ENCODE measurements at regions not wholly inside any gene's neighbourhood (a gene's known extent, or its start where the extent isn't known, plus 50 kb on each side); places are given as distances from the start of the nearest gene placed in this dataset.

- Histone ChIP-seq H4K5ac (ENCODE audit: low read depth, low read length) (peak overlapping the region; percentile 92; the same call in 1 of the 2 replicates), H4K8ac (ENCODE audit: low read depth in 2 of 2, low read length in 2 of 2) (0 out of 4 replicates have a peak overlapping the region, but pooled peaks of 1 of the 2 experiments have one; percentile 31), H3K36me3 (ENCODE audit: control insufficient read depth, insufficient read depth, low read length) (no peaks in the 10 kb centered on the region), H2AFZ (replicated peaks; ENCODE audit: low read length, poor library complexity) (no peak overlapping the region), H3K4me1 (ENCODE audit: control insufficient read depth, insufficient read depth, low read length) (peaks cover 13% of the 10 kb centered on the region), H3K23ac (ENCODE audit: low read depth, low read length) (no peak overlapping the region), H3K56ac (ENCODE audit: extremely low read depth, insufficient read depth, low read length) (no peak overlapping the region), H4K91ac (ENCODE audit: insufficient read depth, low read depth, low read length) (peak overlapping the region; percentile 71; the same call in 1 of the 2 replicates), H3K27ac (ENCODE audit: insufficient read depth, low read length) (no peak overlapping the region), H3K9ac (ENCODE audit: low read depth, low read length) (no peak overlapping the region), H2BK15ac (ENCODE audit: low read depth, low read length) (peak overlapping the region; percentile 54; the same call in 2 of the 3 replicates), H3K4ac (ENCODE audit: low read depth, low read length) (peak overlapping the region; percentile 44), H3K79me1 (ENCODE audit: low read depth in 1 of 2, low read length in 2 of 2) (no peaks in the 10 kb centered on the region), H4K20me1 (ENCODE audit: insufficient read depth, low read length) (no peaks in the 10 kb centered on the region), H2BK20ac (ENCODE audit: low read depth, low read length) (peak overlapping the region; percentile 80), H2AK9ac (replicated peaks; ENCODE audit: low read depth, low read length, poor library complexity) (no peak overlapping the region), H2BK5ac (ENCODE audit: low read depth, low read length, poor library complexity, severe bottlenecking) (peak overlapping the region; percentile 73), H3K27me3 (ENCODE audit: control insufficient read depth, insufficient read depth, low read length) (no peaks in the 10 kb centered on the region), H3K9me1 (ENCODE audit: insufficient read depth, low read length) (peaks cover 6% of the 10 kb centered on the region; the same call in 1 of the 2 replicates), H3K4me3 (ENCODE audit: insufficient read depth, low read depth, low read length) (no peak overlapping the region), H2AK5ac (ENCODE audit: low read depth, low read length) (peak overlapping the region; percentile 87), H3K4me2 (ENCODE audit: low read depth, low read length) (no peak overlapping the region), H3K9me3 (ENCODE audit: control insufficient read depth, insufficient read depth, low read length) (peaks cover 11% of the 10 kb centered on the region), H2BK120ac (ENCODE audit: low read depth, low read length) (peak overlapping the region; percentile 60), H3K14ac (replicated peaks; ENCODE audit: low read depth, low read length) (0 out of 2 replicates have a peak overlapping the region, but pooled peaks have one; percentile 5), H3K18ac (ENCODE audit: low read depth, low read length) (peak overlapping the region; percentile 69; the same call in 1 of the 2 replicates)
- BruUV-seq (replicated peaks): no TSS peak
- ChIA-PET POLR2A (ENCODE audit: unreplicated experiment) (no interaction called here), CTCF (interaction anchor here (1.0 kb wide), 1 partner anchor 102 kb away, joined by 4 read pairs; no protein-coding TSS in a partner anchor)
- ATAC-seq (ENCODE audit: low read depth) (no peak), DNase-seq (no peak)
- no CpG with 5 or more reads among the region's 2 CpGs for WGBS, 2 experiments (ENCODE audit: extremely low coverage in 2 of 2, insufficient read length in 1 of 2)
- dilution Hi-C loops (cut with HindIII; ENCODE audit: low sequenced_read_pairs, unreplicated experiment) (no loop called here), intact Hi-C loops (cut with micrococcal nuclease) (no loop called here), in situ Hi-C loops (cut with MboI; ENCODE audit: low sequenced_read_pairs) (no loop called here)
- no peak for TF ChIP-seq USF2 (IDR thresholded peaks at IDR 0.05; ENCODE audit: low read depth, low read length)
- no peak for TF ChIP-seq RAD21 (IDR thresholded peaks at IDR 0.05; ENCODE audit: low read length)
- no peak for TF ChIP-seq NFE2L2 (IDR thresholded peaks at IDR 0.05; ENCODE audit: low read depth, low read length)
- no peak for TF ChIP-seq BHLHE40 (IDR thresholded peaks at IDR 0.05; ENCODE audit: low read depth, low read length)
- TF ChIP-seq FOS (IDR thresholded peaks at IDR 0.05; ENCODE audit: low read depth, low read length): no peak
- TF ChIP-seq ELK1 (IDR thresholded peaks at IDR 0.05; ENCODE audit: borderline replicate concordance, low read depth, low read length): no peak
- no peak for TF ChIP-seq POLR2A (IDR thresholded peaks at IDR 0.05; ENCODE audit: low read depth, low read length)
- no peak for TF ChIP-seq MAFK (IDR thresholded peaks at IDR 0.05; ENCODE audit: low read depth, low read length)
- no peak for TF ChIP-seq RFX5 (IDR thresholded peaks at IDR 0.05; ENCODE audit: low read depth, low read length)
- TF ChIP-seq CTCF (conservative IDR thresholded peaks at IDR 0.05; ENCODE audit: low read depth, low read length): no peak
- TF ChIP-seq MAZ (IDR thresholded peaks at IDR 0.05; ENCODE audit: borderline replicate concordance, low read depth, low read length): no peak
- no peak for TF ChIP-seq SMC3 (IDR thresholded peaks at IDR 0.05; ENCODE audit: low read depth, low read length)
- no peak for TF ChIP-seq MXI1 (IDR thresholded peaks at IDR 0.05; ENCODE audit: borderline replicate concordance, low read depth, low read length)
- no peak for TF ChIP-seq CEBPB (IDR thresholded peaks at IDR 0.05; ENCODE audit: low read depth, low read length)
- TF ChIP-seq RCOR1 (IDR thresholded peaks at IDR 0.05; ENCODE audit: insufficient replicate concordance, low read length): no peak
- TF ChIP-seq CHD1 (IDR thresholded peaks at IDR 0.05; ENCODE audit: low read depth, low read length): no peak
These were observed 97.9 kb upstream of the GALNT15 start for GRCh38 chr3:16076564-16076963.

Data from IMR-90 (cell line).